Chondrocyte (in vitro differentiated cells): ENCODE measurements at regions not wholly inside any gene's neighbourhood (a gene's known extent, or its start where the extent isn't known, plus 50 kb on each side); places are given as distances from the start of the nearest gene placed in this dataset.

Experiments
- DNase-seq: peaks from one replicate; pipeline ENCODE4 v3.0.0; 2021; ENCODE audit warnings: mixed read lengths, low spot score
- H3K27ac Mint-ChIP-seq: one replicate; pipeline ENCODE4 v1.8.0; 2021; ENCODE audit warnings: mild to moderate bottlenecking, moderate library complexity, mixed read lengths; ENCODE audit not compliant: unreplicated experiment
- H3K27me3 Mint-ChIP-seq: 2 replicates; pipeline ENCODE4 v1.8.0; 2021; ENCODE audit warnings: low read depth, mixed read lengths
- H3K36me3 Mint-ChIP-seq: 2 replicates; pipeline ENCODE4 v1.8.0; 2021; ENCODE audit warnings: low read depth, mixed read lengths
- H3K4me1 Mint-ChIP-seq: 2 replicates; pipeline ENCODE4 v1.8.0; 2021; ENCODE audit warnings: low read depth, mild to moderate bottlenecking, mixed read lengths
- H3K4me3 Mint-ChIP-seq: one replicate; pipeline ENCODE4 v1.8.0; 2021; ENCODE audit warnings: mild to moderate bottlenecking, moderate library complexity, mixed read lengths; ENCODE audit not compliant: unreplicated experiment
- H3K9me3 Mint-ChIP-seq: 2 replicates; pipeline ENCODE4 v1.8.0; 2021; ENCODE audit warnings: low read depth, mixed read lengths
- TF ChIP-seq, protein P1 (sequence below): fragments of 200-600 bp; sonication (generic); IDR thresholded peaks from 2 replicates; pipeline ENCODE4 v1.5.0; 2021; ENCODE audit warnings: antibody characterized with exemption, mild to moderate bottlenecking, moderate library complexity

- Mint-ChIP-seq H3K27me3 (no peaks in the 10 kb centered on the region), H3K4me3 (no peak overlapping the region), H3K27ac (no peak overlapping the region), H3K9me3 (no peaks in the 10 kb centered on the region), H3K4me1 (peaks cover 9% of the 10 kb centered on the region), H3K36me3 (no peaks in the 10 kb centered on the region)
- TF ChIP-seq, protein P1, sequence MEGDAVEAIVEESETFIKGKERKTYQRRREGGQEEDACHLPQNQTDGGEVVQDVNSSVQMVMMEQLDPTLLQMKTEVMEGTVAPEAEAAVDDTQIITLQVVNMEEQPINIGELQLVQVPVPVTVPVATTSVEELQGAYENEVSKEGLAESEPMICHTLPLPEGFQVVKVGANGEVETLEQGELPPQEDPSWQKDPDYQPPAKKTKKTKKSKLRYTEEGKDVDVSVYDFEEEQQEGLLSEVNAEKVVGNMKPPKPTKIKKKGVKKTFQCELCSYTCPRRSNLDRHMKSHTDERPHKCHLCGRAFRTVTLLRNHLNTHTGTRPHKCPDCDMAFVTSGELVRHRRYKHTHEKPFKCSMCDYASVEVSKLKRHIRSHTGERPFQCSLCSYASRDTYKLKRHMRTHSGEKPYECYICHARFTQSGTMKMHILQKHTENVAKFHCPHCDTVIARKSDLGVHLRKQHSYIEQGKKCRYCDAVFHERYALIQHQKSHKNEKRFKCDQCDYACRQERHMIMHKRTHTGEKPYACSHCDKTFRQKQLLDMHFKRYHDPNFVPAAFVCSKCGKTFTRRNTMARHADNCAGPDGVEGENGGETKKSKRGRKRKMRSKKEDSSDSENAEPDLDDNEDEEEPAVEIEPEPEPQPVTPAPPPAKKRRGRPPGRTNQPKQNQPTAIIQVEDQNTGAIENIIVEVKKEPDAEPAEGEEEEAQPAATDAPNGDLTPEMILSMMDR = no peak
- DNase-seq = no peak
Measured at GRCh38 chr4:151459375-151459774, 50.4 kb downstream of the FHIP1A start.

DNA sequence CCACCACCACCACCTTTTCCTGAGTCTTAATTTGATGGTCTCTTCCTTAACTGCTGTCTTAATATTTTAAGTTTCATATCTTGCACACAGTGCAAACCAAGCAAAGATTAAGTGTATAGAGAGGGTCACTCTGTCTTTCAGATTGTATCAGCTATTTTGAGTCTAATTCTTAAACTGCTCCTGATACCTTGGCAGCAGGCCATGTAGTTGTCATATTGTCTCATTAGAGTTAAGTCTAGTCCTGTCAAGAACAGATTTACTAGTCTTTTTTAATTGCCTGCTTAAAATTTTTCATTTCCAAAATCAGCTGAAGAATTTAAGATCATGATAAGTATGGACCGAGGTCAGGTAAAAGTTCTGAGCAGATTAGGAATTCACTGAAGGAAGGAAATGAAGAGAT is 51.5 kb downstream of the FHIP1A start:
- H3K27me3 Mint-ChIP-seq = no peaks in the 10 kb centered on the region
- H3K4me3 Mint-ChIP-seq = no peak overlapping the region
- peaks cover 9% of the 10 kb centered on the region for H3K4me1 Mint-ChIP-seq
- no peak for DNase-seq
- H3K36me3 Mint-ChIP-seq = no peaks in the 10 kb centered on the region
- no peaks in the 10 kb centered on the region for H3K9me3 Mint-ChIP-seq
- TF ChIP-seq, protein P1 = no peak
- no peak overlapping the region for H3K27ac Mint-ChIP-seq

- no peak for DNase-seq
- no peak overlapping the region for H3K4me3 Mint-ChIP-seq
- H3K4me1 Mint-ChIP-seq = peaks cover 9% of the 10 kb centered on the region
- H3K36me3 Mint-ChIP-seq = peaks cover 2% of the 10 kb centered on the region
- peaks cover 6% of the 10 kb centered on the region for H3K9me3 Mint-ChIP-seq
- TF ChIP-seq, protein P1 = no peak
- H3K27me3 Mint-ChIP-seq = no peaks in the 10 kb centered on the region
- no peak overlapping the region for H3K27ac Mint-ChIP-seq
Measured at GRCh38 chr4:151462554-151462953, 53.6 kb downstream of the FHIP1A start.

GRCh38 chr4:151468715-151469696 is 60.0 kb downstream of the FHIP1A start:
- Mint-ChIP-seq H3K9me3 (peaks cover 6% of the 10 kb centered on the region), H3K4me1 (peaks cover 24% of the 10 kb centered on the region), H3K27ac (no peak overlapping the region), H3K27me3 (no peaks in the 10 kb centered on the region), H3K4me3 (no peak overlapping the region), H3K36me3 (peaks cover 2% of the 10 kb centered on the region)
- DNase-seq = no peak
- TF ChIP-seq, protein P1 = no peak

- H3K4me3 Mint-ChIP-seq = no peak overlapping the region
- no peak for DNase-seq
- peaks cover 2% of the 10 kb centered on the region for H3K36me3 Mint-ChIP-seq
- TF ChIP-seq, protein P1 = no peak
- no peak overlapping the region for H3K27ac Mint-ChIP-seq
- H3K4me1 Mint-ChIP-seq = peaks cover 24% of the 10 kb centered on the region
- H3K27me3 Mint-ChIP-seq = no peaks in the 10 kb centered on the region
- H3K9me3 Mint-ChIP-seq = peaks cover 6% of the 10 kb centered on the region
Measured at GRCh38 chr4:151469970-151470369, 61.0 kb downstream of the FHIP1A start.
